ENCODE measurements at regions not wholly inside any gene's neighbourhood (a gene's known extent, or its start where the extent isn't known, plus 50 kb on each side); places are given as distances from the start of the nearest gene placed in this dataset.
"Not testable (repeated sequence)": the region's sequence is repeated elsewhere in the genome, so short reads cannot be mapped to it uniquely, and the experiment has no call there.

GRCh38 chr12:43193096-43193495 is 358.9 kb downstream of the ADAMTS20 start:
- TF ChIP-seq, protein P1, sequence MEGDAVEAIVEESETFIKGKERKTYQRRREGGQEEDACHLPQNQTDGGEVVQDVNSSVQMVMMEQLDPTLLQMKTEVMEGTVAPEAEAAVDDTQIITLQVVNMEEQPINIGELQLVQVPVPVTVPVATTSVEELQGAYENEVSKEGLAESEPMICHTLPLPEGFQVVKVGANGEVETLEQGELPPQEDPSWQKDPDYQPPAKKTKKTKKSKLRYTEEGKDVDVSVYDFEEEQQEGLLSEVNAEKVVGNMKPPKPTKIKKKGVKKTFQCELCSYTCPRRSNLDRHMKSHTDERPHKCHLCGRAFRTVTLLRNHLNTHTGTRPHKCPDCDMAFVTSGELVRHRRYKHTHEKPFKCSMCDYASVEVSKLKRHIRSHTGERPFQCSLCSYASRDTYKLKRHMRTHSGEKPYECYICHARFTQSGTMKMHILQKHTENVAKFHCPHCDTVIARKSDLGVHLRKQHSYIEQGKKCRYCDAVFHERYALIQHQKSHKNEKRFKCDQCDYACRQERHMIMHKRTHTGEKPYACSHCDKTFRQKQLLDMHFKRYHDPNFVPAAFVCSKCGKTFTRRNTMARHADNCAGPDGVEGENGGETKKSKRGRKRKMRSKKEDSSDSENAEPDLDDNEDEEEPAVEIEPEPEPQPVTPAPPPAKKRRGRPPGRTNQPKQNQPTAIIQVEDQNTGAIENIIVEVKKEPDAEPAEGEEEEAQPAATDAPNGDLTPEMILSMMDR (conservative IDR thresholded peaks at IDR 0.05; ENCODE audit: low read depth, low read length) = not testable (repeated sequence)
- not testable (repeated sequence) for TF ChIP-seq EZH2 (IDR thresholded peaks at IDR 0.05; ENCODE audit: low read length, unreplicated experiment); EZH2phosphoT487 (IDR thresholded peaks at IDR 0.05; ENCODE audit: borderline replicate concordance, low read length)

All from PC-3 (cell line).